Neural cell (in vitro differentiated cells): ENCODE measurements at regions not wholly inside any gene's neighbourhood (a gene's known extent, or its start where the extent isn't known, plus 50 kb on each side); places are given as distances from the start of the nearest gene placed in this dataset.

Experiments
- CTCF ChIP-seq: fragments of 450-650 bp; IDR thresholded peaks from 2 replicates; pipeline ENCODE4 v1.5.1; 2014; ENCODE audit warnings: antibody characterized with exemption, mild to moderate bottlenecking, moderate library complexity; ENCODE audit not compliant: poor library complexity, severe bottlenecking
- POLR2AphosphoS5 ChIP-seq: IDR thresholded peaks from 2 replicates; pipeline ENCODE4 v1.6.1; 2012

- TF ChIP-seq CTCF (no peak), POLR2AphosphoS5 (no peak)
Observed at GRCh38 chr1:219476116-219476515, 136.8 kb downstream of the ZC3H11B start.
